Sigmoid colon (tissue), 4 donors: ENCODE measurements at regions not wholly inside any gene's neighbourhood (a gene's known extent, or its start where the extent isn't known, plus 50 kb on each side); places are given as distances from the start of the nearest gene placed in this dataset.

ENCODE experiments used
- CTCF ChIP-seq, 4 experiments: fragments of 450-650 bp in 3 of 4; fragments of 200-600 bp in 1 of 4; IDR thresholded peaks; one replicate each; pipeline ENCODE4 v1.5.1; 2016 to 2019; ENCODE audit warnings: antibody characterized with exemption in 4 of 4, mild to moderate bottlenecking in 3 of 4, moderate library complexity in 2 of 4
- EP300 ChIP-seq, 4 donors: sonication (generic); formaldehyde crosslinking; IDR thresholded peaks; one replicate each; pipeline ENCODE4 v1.6.1; 2017; ENCODE audit warnings: antibody characterized with exemption in 4 of 4
- POLR2A ChIP-seq, 2 donors: fragments of 450-650 bp; IDR thresholded peaks; one replicate each; pipeline ENCODE4 v1.6.1; 2016; ENCODE audit warnings: antibody characterized with exemption in 2 of 2, mild to moderate bottlenecking in 2 of 2, moderate library complexity in 2 of 2

GRCh38 chr2:183951630-183952029, 646.7 kb upstream of the ZNF804A start:
- no peak for TF ChIP-seq POLR2A (IDR thresholded peaks at IDR 0.05)
- TF ChIP-seq CTCF (IDR thresholded peaks at IDR 0.05): no peak
- no peak for TF ChIP-seq EP300 (IDR thresholded peaks at IDR 0.05)
